Heart right ventricle (tissue), 16 donors: ENCODE measurements at regions not wholly inside any gene's neighbourhood (a gene's known extent, or its start where the extent isn't known, plus 50 kb on each side); places are given as distances from the start of the nearest gene placed in this dataset.

Experiments used
- ATAC-seq, 8 donors: fragments of 200-7000 bp; cut with Tn5 transposase; one replicate each; pipeline ENCODE4 v1.9.1; 2020; ENCODE audit warnings: mild to moderate bottlenecking in 8 of 8, moderate library complexity in 8 of 8, moderate number of reproducible peaks in 1 of 8
- DNase-seq, 2 donors: peaks; one replicate each; pipeline ENCODE4 v3.0.0-alpha.2; 2020
- H3K27ac ChIP-seq, 10 donors: fragments of 200-600 bp; sonication (generic) in 2 of 10; one replicate each; pipeline versions ENCODE4 v1.5.0 to v1.8.0; 2020 to 2022; ENCODE audit warnings: mild to moderate bottlenecking in 3 of 10
- H3K27me3 ChIP-seq, 7 donors: fragments of 200-600 bp; one replicate each; pipeline ENCODE4 v1.8.0; 2021 to 2022; ENCODE audit warnings: mild to moderate bottlenecking in 2 of 7
- H3K36me3 ChIP-seq, 9 donors: fragments of 200-600 bp; sonication (generic) in 1 of 9; one replicate each; pipeline versions ENCODE4 v1.5.0 to v1.8.0; 2020 to 2022; ENCODE audit warnings: mild to moderate bottlenecking in 2 of 9
- H3K4me1 ChIP-seq, 9 donors: fragments of 200-600 bp; sonication (generic) in 1 of 9; one replicate each; pipeline versions ENCODE4 v1.5.0 to v1.8.0; 2020 to 2022; ENCODE audit warnings: mild to moderate bottlenecking in 4 of 9
- H3K4me3 ChIP-seq, 10 donors: fragments of 200-600 bp; sonication (generic) in 2 of 10; one replicate each; pipeline versions ENCODE4 v1.5.0 to v1.8.0; 2020 to 2022; ENCODE audit warnings: mild to moderate bottlenecking in 7 of 10, moderate library complexity in 2 of 10
- H3K9me3 ChIP-seq, 11 donors: fragments of 200-600 bp in 10 of 11; sonication (generic) in 2 of 11; one replicate each; pipeline versions ENCODE4 v1.5.0 to v1.8.0; 2013 to 2022; ENCODE audit warnings: mild to moderate bottlenecking in 2 of 11, control low read depth in 1 of 11, moderate library complexity in 1 of 11
- WGBS, 2 donors: extraction: QIAGEN DNeasy Blood & Tissue Kit; methylation state at CpG; one replicate each; pipeline ENCODE4 v1.1.7; 2013; ENCODE audit warnings: inconsistent platforms in 1 of 2; 5-methylcytosine and 5-hydroxymethylcytosine counted together
- intact Hi-C, 10 donors: fragments of 100-400 bp; cut with DNase I; formaldehyde crosslinking; loops; one replicate each; pipeline versions ENCODE4 v1.11.1 to v1.14.2; 2022
- TF ChIP-seq, protein P1 (sequence below), 9 donors: fragments of 200-600 bp; sonication (generic) in 2 of 9; IDR thresholded peaks; one replicate each; pipeline versions ENCODE4 v1.5.0 to v1.8.0; 2021 to 2022; ENCODE audit warnings: antibody characterized with exemption in 9 of 9, mild to moderate bottlenecking in 5 of 9, moderate library complexity in 1 of 9
- donor health status: Arrhythmogenic right ventricular cardiomyopathy.
- donor health status: ischemic (EF 13 %, LVEDD 7.1; RV severe dilation, severe dysfunction).
- donor health status: healthy with polysubstance abuse.
- donor health status: DM: no; HTN: yes; CAD: no.
- donor health status: DM: no; HTN: no; CAD: no.
- donor health status: ischemic (EF 25% LVEDD 6.9; RV normal size, moderate dysfunction).
- donor health status: ischemic (EF 25% LVEDD 5.7; RV mildly dilated, moderate dysfunction).
- donor health status: healthy.
- donor health status: DM: yes; HTN: yes; CAD: no.
- donor health status: Ischemic cardiomyopathy.
- donor health status: ischemic (EF 35%, LVEDD 5.7; RV mildly dilated, moderate dysfunction).
- donor health status: nonischemic (EF 11% LVEDD 7.7; RV severe dilation, severe dysfunction).
- donor health status: DM: yes; HTN: yes; CAD: no.
- donor health status: PGD.
- donor health status: ischemic (EF 29% LVEDD 5.4; RV normal size, mild dysfunction).
- donor health status: nonischemic (EF 23%, LVEDD 6.1; RV moderate dilation, normal function).

DNA sequence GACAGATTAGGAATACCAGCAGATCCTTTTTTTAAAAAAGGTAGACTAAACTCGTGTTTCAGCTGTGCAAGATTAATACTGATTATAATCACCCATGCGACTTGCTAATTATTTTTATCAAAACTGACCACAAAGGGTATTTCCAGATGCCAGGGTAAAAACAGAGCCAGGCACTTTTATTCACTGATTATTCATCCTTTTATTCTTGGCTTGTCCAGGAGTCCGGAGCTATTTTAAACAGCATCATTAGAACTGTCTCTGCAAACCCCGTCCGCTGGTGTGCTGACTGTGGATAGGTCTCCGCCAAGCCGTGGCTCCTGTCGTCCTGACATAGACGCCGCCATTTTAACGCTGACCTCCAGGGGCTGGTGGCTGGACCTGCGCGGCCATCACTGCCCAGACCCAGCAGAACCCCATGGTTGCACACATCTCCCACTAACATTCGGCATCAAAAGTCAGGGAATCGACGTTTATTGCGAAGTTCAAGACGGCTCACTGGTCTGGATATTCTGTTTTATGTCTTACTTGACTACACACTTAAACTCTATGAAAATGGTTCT is 364.8 kb downstream of the THBS2 start:
- TF ChIP-seq, protein P1, sequence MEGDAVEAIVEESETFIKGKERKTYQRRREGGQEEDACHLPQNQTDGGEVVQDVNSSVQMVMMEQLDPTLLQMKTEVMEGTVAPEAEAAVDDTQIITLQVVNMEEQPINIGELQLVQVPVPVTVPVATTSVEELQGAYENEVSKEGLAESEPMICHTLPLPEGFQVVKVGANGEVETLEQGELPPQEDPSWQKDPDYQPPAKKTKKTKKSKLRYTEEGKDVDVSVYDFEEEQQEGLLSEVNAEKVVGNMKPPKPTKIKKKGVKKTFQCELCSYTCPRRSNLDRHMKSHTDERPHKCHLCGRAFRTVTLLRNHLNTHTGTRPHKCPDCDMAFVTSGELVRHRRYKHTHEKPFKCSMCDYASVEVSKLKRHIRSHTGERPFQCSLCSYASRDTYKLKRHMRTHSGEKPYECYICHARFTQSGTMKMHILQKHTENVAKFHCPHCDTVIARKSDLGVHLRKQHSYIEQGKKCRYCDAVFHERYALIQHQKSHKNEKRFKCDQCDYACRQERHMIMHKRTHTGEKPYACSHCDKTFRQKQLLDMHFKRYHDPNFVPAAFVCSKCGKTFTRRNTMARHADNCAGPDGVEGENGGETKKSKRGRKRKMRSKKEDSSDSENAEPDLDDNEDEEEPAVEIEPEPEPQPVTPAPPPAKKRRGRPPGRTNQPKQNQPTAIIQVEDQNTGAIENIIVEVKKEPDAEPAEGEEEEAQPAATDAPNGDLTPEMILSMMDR (IDR thresholded peaks at IDR 0.05), result no peak
- Histone ChIP-seq H3K27me3 (peaks cover 0 to 11% (median 0%) of the 10 kb centered on the region in 7 donors), H3K9me3 (no peaks in the 10 kb centered on the region), H3K36me3 (no peaks in the 10 kb centered on the region), H3K27ac (no peak overlapping the region), H3K4me1 (peaks cover 0 to 11% (median 0%) of the 10 kb centered on the region in 9 donors), H3K4me3 (no peak overlapping the region)
- intact Hi-C loops, result loop anchor here in 7 of 10 donors (10.0 kb wide), 4 partner anchors 274 to 744 kb away; no protein-coding TSS in a partner anchor
- DNase-seq, result no peak
- ATAC-seq, result no peak
- 94% methylated on average over 18 of the region's 18 CpGs for WGBS, 2 donors

DNA sequence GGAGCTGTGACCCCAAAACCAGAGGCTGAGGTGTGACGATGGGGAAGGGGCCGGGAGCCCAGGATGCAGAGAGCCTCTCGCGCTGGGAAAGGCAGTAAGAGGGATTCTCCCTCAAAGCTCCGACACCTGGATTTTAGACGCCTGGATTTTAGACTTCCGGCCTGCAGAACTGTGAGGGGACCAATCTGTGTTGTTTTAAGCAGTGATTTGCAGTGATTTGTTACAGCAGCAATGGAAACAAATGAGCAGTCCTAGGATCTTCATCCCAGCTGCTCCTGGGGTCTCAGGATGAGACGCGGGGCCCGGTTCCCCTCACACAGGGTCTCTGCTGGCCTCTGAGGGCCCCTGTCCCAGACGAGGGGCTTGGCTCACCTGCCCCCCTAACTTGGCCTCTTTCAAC is 365.5 kb downstream of the THBS2 start:
- WGBS, 2 donors, result 93 to 94% methylated on average over 11 of the region's 11 CpGs
- Histone ChIP-seq H3K4me1 (peaks cover 0 to 11% (median 0%) of the 10 kb centered on the region in 9 donors), H3K27me3 (peaks cover 0 to 13% (median 0%) of the 10 kb centered on the region in 7 donors), H3K36me3 (no peaks in the 10 kb centered on the region), H3K9me3 (no peaks in the 10 kb centered on the region), H3K4me3 (no peak overlapping the region), H3K27ac (no peak overlapping the region)
- TF ChIP-seq, protein P1 (IDR thresholded peaks at IDR 0.05), result no peak
- intact Hi-C loops, result loop anchor here in 7 of 10 donors (10.0 kb wide), 4 partner anchors 273 to 743 kb away; no protein-coding TSS in a partner anchor
- no peak for ATAC-seq
- DNase-seq, result no peak

DNA sequence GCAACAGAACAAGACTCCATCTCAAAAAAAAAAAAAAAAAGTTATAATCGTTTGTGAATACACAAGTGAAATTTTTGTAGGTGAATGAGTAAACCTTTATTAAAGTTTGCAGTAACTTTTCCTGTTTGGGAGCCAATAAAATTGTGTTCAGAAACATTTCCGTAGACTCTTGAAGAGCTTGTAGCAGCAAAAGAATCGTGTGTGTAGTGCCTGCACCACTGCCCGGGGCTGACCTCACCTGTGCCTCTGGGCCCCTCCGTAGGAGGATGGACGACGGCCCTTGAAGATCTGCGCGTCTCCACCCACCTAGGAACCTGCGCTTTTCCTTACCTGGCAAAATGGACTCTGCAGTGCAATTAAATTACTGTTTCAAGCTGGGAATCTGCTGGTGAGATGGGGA is 366.0 kb downstream of the THBS2 start:
- peaks cover 0 to 11% (median 0%) of the 10 kb centered on the region in 9 donors for H3K4me1 ChIP-seq
- ATAC-seq (no peak), DNase-seq (no peak)
- H3K4me3 ChIP-seq, result no peak overlapping the region
- no peaks in the 10 kb centered on the region for H3K36me3 ChIP-seq
- TF ChIP-seq, protein P1 (IDR thresholded peaks at IDR 0.05), result no peak
- WGBS, 2 donors, result 91 to 92% methylated on average over 10 of the region's 10 CpGs
- no peaks in the 10 kb centered on the region for H3K9me3 ChIP-seq
- peaks cover 0 to 16% (median 0%) of the 10 kb centered on the region in 7 donors for H3K27me3 ChIP-seq
- intact Hi-C loops, result loop anchor here in 7 of 10 donors (10.0 kb wide), 4 partner anchors 273 to 743 kb away; no protein-coding TSS in a partner anchor
- H3K27ac ChIP-seq, result no peak overlapping the region

- ATAC-seq, result no peak
- H3K9me3 ChIP-seq, result no peaks in the 10 kb centered on the region
- H3K4me3 ChIP-seq, result no peak overlapping the region
- TF ChIP-seq, protein P1 (IDR thresholded peaks at IDR 0.05), result no peak
- 81% methylated on average over 12 of the region's 12 CpGs for WGBS, 2 donors
- peaks cover 0 to 20% (median 0%) of the 10 kb centered on the region in 7 donors for H3K27me3 ChIP-seq
- no peak overlapping the region for H3K27ac ChIP-seq
- no peaks in the 10 kb centered on the region for H3K36me3 ChIP-seq
- intact Hi-C loops, result loop anchor here in 7 of 10 donors (10.0 kb wide), 4 partner anchors 272 to 742 kb away; no protein-coding TSS in a partner anchor
- DNase-seq, result no peak
- H3K4me1 ChIP-seq, result peaks cover 0 to 11% (median 0%) of the 10 kb centered on the region in 9 donors
These were observed 366.7 kb downstream of the THBS2 start for GRCh38 chr6:168886964-168887363.
